IPS-11a (cell line): ENCODE measurements at regions not wholly inside any gene's neighbourhood (a gene's known extent, or its start where the extent isn't known, plus 50 kb on each side); places are given as distances from the start of the nearest gene placed in this dataset.
"Not testable (repeated sequence)": the region's sequence is repeated elsewhere in the genome, so short reads cannot be mapped to it uniquely, and the experiment has no call there.

Experiments
- H3K4me3 ChIP-seq: one replicate; pipeline ENCODE4 v1.5.1; 2013; ENCODE audit warnings: low read depth, low read length, control low read depth

GRCh38 chr3:27560484-27561056, 76.4 kb upstream of the SLC4A7 start:
- no peak overlapping the region for H3K4me3 ChIP-seq

- H3K4me3 ChIP-seq, result no peak overlapping the region
These were observed 75.7 kb upstream of the SLC4A7 start for GRCh38 chr3:27559835-27560234.

- H3K4me3 ChIP-seq, result no peak overlapping the region
These were observed 75.2 kb upstream of the SLC4A7 start for GRCh38 chr3:27559381-27559780.

- no peak overlapping the region for H3K4me3 ChIP-seq
These were observed 73.2 kb upstream of the SLC4A7 start for GRCh38 chr3:27557411-27557810.

- H3K4me3 ChIP-seq, result no peak overlapping the region
These were observed 72.7 kb upstream of the SLC4A7 start for GRCh38 chr3:27556887-27557286.

- H3K4me3 ChIP-seq, result no peak overlapping the region
These were observed 70.5 kb upstream of the SLC4A7 start for GRCh38 chr3:27554706-27555105.

GRCh38 chr3:27553886-27554540, 69.8 kb upstream of the SLC4A7 start:
- H3K4me3 ChIP-seq, result no peak overlapping the region

GRCh38 chr3:27552708-27553107, 68.5 kb upstream of the SLC4A7 start:
- not testable (repeated sequence) for H3K4me3 ChIP-seq

GRCh38 chr3:27551413-27551812, 67.2 kb upstream of the SLC4A7 start:
- H3K4me3 ChIP-seq, result not testable (repeated sequence)

GRCh38 chr3:27545061-27545460, 60.9 kb upstream of the SLC4A7 start:
- no peak overlapping the region for H3K4me3 ChIP-seq

GRCh38 chr3:27544372-27544865, 60.2 kb upstream of the SLC4A7 start:
- H3K4me3 ChIP-seq, result no peak overlapping the region

GRCh38 chr3:27542476-27542875, 58.3 kb upstream of the SLC4A7 start:
- no peak overlapping the region for H3K4me3 ChIP-seq

- no peak overlapping the region for H3K4me3 ChIP-seq
These were observed 56.0 kb upstream of the SLC4A7 start for GRCh38 chr3:27540231-27540630.

- H3K4me3 ChIP-seq, result no peak overlapping the region
These were observed 52.3 kb upstream of the SLC4A7 start for GRCh38 chr3:27536491-27536890.

GRCh38 chr3:27535809-27536392, 51.7 kb upstream of the SLC4A7 start:
- no peak overlapping the region for H3K4me3 ChIP-seq

- H3K4me3 ChIP-seq, result no peak overlapping the region
These were observed 49.8 kb upstream of the SLC4A7 start for GRCh38 chr3:27533718-27534573.
